Spinal cord (tissue), 9 donors: ENCODE measurements at regions not wholly inside any gene's neighbourhood (a gene's known extent, or its start where the extent isn't known, plus 50 kb on each side); places are given as distances from the start of the nearest gene placed in this dataset.

Experiments used
- DNase-seq, 6 donors: peaks; one replicate each; pipeline versions ENCODE4 v3.0.0 to v3.0.0-alpha.2; 2013 to 2015; ENCODE audit warnings: low spot score in 6 of 6, low read depth in 4 of 6
- H3K27ac ChIP-seq: one replicate; pipeline ENCODE4 v1.5.1; 2013; ENCODE audit warnings: low read depth, low read length, control low read depth
- H3K27me3 ChIP-seq: one replicate; pipeline ENCODE4 v1.6.1; 2013; ENCODE audit warnings: low read length; ENCODE audit not compliant: control insufficient read depth, insufficient read depth
- H3K36me3 ChIP-seq: one replicate; pipeline ENCODE4 v1.6.1; 2013; ENCODE audit warnings: low read length; ENCODE audit not compliant: control insufficient read depth, insufficient read depth
- H3K4me1 ChIP-seq: one replicate; pipeline ENCODE4 v1.6.1; 2013; ENCODE audit warnings: low read length; ENCODE audit not compliant: control insufficient read depth, insufficient read depth
- H3K4me3 ChIP-seq: one replicate; pipeline ENCODE4 v1.5.1; 2013; ENCODE audit warnings: low read depth, low read length, control low read depth
- H3K9me3 ChIP-seq: one replicate; pipeline ENCODE4 v1.6.1; 2013; ENCODE audit warnings: low read length; ENCODE audit not compliant: control insufficient read depth, insufficient read depth
- WGBS: methylation state at CpG from one replicate; pipeline ENCODE4 v1.1.5; 2013; ENCODE audit warnings: missing lambda C conversion rate; ENCODE audit not compliant: insufficient coverage; 5-methylcytosine and 5-hydroxymethylcytosine counted together
- donor health status: healthy.

- DNase-seq, result peak in 1 of 6 donors; percentile 68
These were observed 450.8 kb upstream of the WWC1 start for GRCh38 chr5:167840527-167841130.

GRCh38 chr5:167843881-167844572 lies 447.4 kb upstream of the WWC1 start:
- H3K9me3 ChIP-seq, result no peaks in the 10 kb centered on the region
- H3K27ac ChIP-seq, result no peak overlapping the region
- no peaks in the 10 kb centered on the region for H3K36me3 ChIP-seq
- no peaks in the 10 kb centered on the region for H3K27me3 ChIP-seq
- no peaks in the 10 kb centered on the region for H3K4me1 ChIP-seq
- 76% methylated on average over 4 of the region's 4 CpGs for WGBS
- no peak overlapping the region for H3K4me3 ChIP-seq
- DNase-seq, result no peak

More at GRCh38 chr5:167840527-167841130, 450.8 kb upstream of the WWC1 start:
- H3K36me3 ChIP-seq, result no peaks in the 10 kb centered on the region
- 25% methylated on average over 2 of the region's 8 CpGs for WGBS
- no peaks in the 10 kb centered on the region for H3K27me3 ChIP-seq
- H3K9me3 ChIP-seq, result no peaks in the 10 kb centered on the region
- H3K4me1 ChIP-seq, result no peaks in the 10 kb centered on the region
- no peak overlapping the region for H3K27ac ChIP-seq
- no peak overlapping the region for H3K4me3 ChIP-seq

GRCh38 chr5:167845952-167846351 lies 445.5 kb upstream of the WWC1 start:
- DNase-seq, result no peak
- Histone ChIP-seq H3K27me3 (no peaks in the 10 kb centered on the region), H3K4me1 (no peaks in the 10 kb centered on the region), H3K9me3 (no peaks in the 10 kb centered on the region), H3K36me3 (no peaks in the 10 kb centered on the region), H3K4me3 (no peak overlapping the region), H3K27ac (no peak overlapping the region)
- WGBS, result 100% methylated on average over 1 of the region's 2 CpGs

DNA sequence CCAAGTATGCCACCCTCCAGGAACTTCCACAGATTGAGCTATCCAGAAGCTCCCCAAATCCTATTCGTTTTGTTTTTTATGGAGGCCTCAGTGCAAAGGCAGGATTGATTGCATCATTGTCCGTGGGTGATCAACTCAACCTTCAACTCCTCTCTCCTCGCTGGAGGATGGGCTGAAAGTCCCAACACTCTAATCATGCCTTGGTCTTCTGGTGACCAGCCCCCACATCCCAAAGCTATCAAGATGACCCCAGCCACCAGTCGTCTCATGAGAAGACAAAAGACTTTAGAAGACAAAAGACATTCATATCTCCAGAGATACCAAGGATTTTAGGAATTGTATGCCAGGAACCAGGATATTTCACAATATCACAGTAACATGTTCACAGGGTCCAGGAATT lies 441.6 kb upstream of the WWC1 start:
- Histone ChIP-seq H3K4me1 (no peaks in the 10 kb centered on the region), H3K27ac (no peak overlapping the region), H3K27me3 (no peaks in the 10 kb centered on the region), H3K4me3 (no peak overlapping the region), H3K36me3 (no peaks in the 10 kb centered on the region), H3K9me3 (no peaks in the 10 kb centered on the region)
- DNase-seq, result no peak
- 97% methylated on average over 3 of the region's 4 CpGs for WGBS

GRCh38 chr5:167850911-167851310 lies 440.5 kb upstream of the WWC1 start:
- no peak overlapping the region for H3K4me3 ChIP-seq
- no peak for DNase-seq
- H3K27me3 ChIP-seq, result no peaks in the 10 kb centered on the region
- H3K36me3 ChIP-seq, result no peaks in the 10 kb centered on the region
- no peaks in the 10 kb centered on the region for H3K4me1 ChIP-seq
- H3K9me3 ChIP-seq, result no peaks in the 10 kb centered on the region
- WGBS, result 80% methylated on average over 1 of the region's 2 CpGs
- H3K27ac ChIP-seq, result no peak overlapping the region

GRCh38 chr5:167851416-167851815 lies 440.0 kb upstream of the WWC1 start:
- Histone ChIP-seq H3K9me3 (no peaks in the 10 kb centered on the region), H3K36me3 (no peaks in the 10 kb centered on the region), H3K4me1 (no peaks in the 10 kb centered on the region), H3K4me3 (no peak overlapping the region), H3K27me3 (no peaks in the 10 kb centered on the region), H3K27ac (no peak overlapping the region)
- DNase-seq, result no peak
- WGBS, result no CpG with 5 or more reads among the region's 5 CpGs

DNA sequence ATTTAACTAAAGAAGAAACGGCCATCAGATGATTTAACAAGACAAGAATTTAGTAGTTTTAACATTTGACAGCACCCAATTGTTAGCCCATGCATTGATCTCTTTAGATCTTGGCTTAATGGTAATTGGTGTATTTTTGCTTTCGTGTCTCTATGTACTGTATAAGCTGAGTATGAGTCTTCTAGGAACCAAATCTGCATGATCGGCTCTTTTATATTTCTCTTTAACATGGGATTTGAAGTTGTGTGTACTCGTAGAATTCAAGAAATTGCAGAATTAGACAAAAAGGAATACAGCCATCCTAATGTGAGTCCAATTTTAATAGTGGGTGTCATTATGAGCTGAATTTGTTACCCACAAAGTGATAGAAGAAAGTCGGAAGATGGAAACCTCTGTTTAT lies 438.9 kb upstream of the WWC1 start:
- Histone ChIP-seq H3K27me3 (no peaks in the 10 kb centered on the region), H3K36me3 (no peaks in the 10 kb centered on the region), H3K4me3 (no peak overlapping the region), H3K9me3 (no peaks in the 10 kb centered on the region), H3K27ac (no peak overlapping the region), H3K4me1 (no peaks in the 10 kb centered on the region)
- 100% methylated on average over 1 of the region's 5 CpGs for WGBS
- no peak for DNase-seq

- DNase-seq, result no peak
- H3K9me3 ChIP-seq, result no peaks in the 10 kb centered on the region
- no peaks in the 10 kb centered on the region for H3K27me3 ChIP-seq
- no peaks in the 10 kb centered on the region for H3K4me1 ChIP-seq
- H3K4me3 ChIP-seq, result no peak overlapping the region
- H3K36me3 ChIP-seq, result no peaks in the 10 kb centered on the region
- H3K27ac ChIP-seq, result no peak overlapping the region
- WGBS, result no CpG with 5 or more reads among the region's 4 CpGs
These were observed 438.0 kb upstream of the WWC1 start for GRCh38 chr5:167853421-167853820.

DNA sequence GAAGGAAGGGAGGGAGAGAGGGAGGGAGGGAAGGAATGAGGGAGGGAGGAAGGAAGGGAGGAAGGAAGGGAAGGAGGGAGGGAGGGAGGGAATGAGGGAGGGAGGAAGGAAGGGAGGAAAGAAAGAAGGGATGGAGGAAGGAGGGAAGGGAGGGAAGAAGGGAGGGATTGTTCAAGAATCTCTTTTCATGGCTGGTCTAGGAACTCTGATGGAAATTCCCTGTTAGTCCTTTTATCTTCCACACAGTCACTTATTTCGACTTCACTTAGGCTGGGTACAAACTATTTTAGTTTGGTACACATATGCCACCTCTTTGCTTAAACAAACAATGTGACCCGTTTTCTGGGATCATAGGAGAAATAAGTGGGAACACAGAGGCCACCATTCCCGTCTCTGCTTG lies 435.6 kb upstream of the WWC1 start:
- H3K27me3 ChIP-seq, result no peaks in the 10 kb centered on the region
- WGBS, result no CpG with 5 or more reads among the region's 3 CpGs
- H3K36me3 ChIP-seq, result no peaks in the 10 kb centered on the region
- no peaks in the 10 kb centered on the region for H3K9me3 ChIP-seq
- H3K27ac ChIP-seq, result no peak overlapping the region
- H3K4me3 ChIP-seq, result no peak overlapping the region
- DNase-seq, result no peak
- no peaks in the 10 kb centered on the region for H3K4me1 ChIP-seq

DNA sequence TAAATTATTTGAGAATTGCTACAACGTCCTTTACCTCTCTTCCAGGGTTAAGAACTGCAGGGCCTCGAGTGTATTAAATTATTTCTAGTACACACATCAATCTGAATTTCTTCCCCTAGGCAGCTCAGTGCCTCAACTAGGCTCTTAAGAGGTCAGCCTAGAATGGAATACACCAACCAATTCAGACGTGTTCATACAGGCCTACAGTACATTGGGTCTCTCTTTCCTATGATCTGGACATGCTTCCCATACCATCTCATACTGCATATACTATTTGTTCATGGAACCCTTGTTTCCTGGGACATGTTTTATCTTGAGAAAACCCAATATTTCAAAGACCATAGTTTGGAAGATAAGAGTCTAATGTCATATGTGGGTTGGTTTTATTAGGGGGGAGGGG lies 434.1 kb upstream of the WWC1 start:
- no peaks in the 10 kb centered on the region for H3K27me3 ChIP-seq
- no peak overlapping the region for H3K27ac ChIP-seq
- H3K4me3 ChIP-seq, result no peak overlapping the region
- no peaks in the 10 kb centered on the region for H3K9me3 ChIP-seq
- no peak for DNase-seq
- WGBS, result 93% methylated on average over 2 of the region's 3 CpGs
- H3K36me3 ChIP-seq, result no peaks in the 10 kb centered on the region
- peaks cover 7% of the 10 kb centered on the region for H3K4me1 ChIP-seq
